ENCODE measurements at regions not wholly inside any gene's neighbourhood (a gene's known extent, or its start where the extent isn't known, plus 50 kb on each side); places are given as distances from the start of the nearest gene placed in this dataset.

- Histone ChIP-seq H3K36me3 (replicated peaks in 1 of 2; ENCODE audit: control insufficient read depth in 1 of 2, insufficient read depth in 2 of 2, low read length in 1 of 2) (no peaks in the 10 kb centered on the region), H3K4me1 (ENCODE audit: control insufficient read depth in 1 of 2, insufficient read depth in 2 of 2, low read depth in 1 of 2, low read length in 1 of 2) (no peaks in the 10 kb centered on the region), H4K20me1 (ENCODE audit: insufficient read depth) (no peaks in the 10 kb centered on the region), H3K79me2 (ENCODE audit: insufficient read depth) (no peaks in the 10 kb centered on the region), H3K27ac (ENCODE audit: low read depth in 2 of 2, low read length in 1 of 2) (no peak overlapping the region), H3K4me3 (ENCODE audit: low read depth in 2 of 2, low read length in 1 of 2) (no peak overlapping the region), H3K27me3 (ENCODE audit: insufficient read depth) (0 out of 2 replicates have a peak, but pooled peaks cover 4% of the 10 kb centered on the region), H3K9me2 (no peaks in the 10 kb centered on the region), H3K9ac (no peak overlapping the region), H2AFZ (ENCODE audit: low read depth) (no peak overlapping the region), H3F3A (replicated peaks; ENCODE audit: insufficient read depth) (no peaks in the 10 kb centered on the region), H3K4me2 (no peak overlapping the region), H3K9me3 (no peaks in the 10 kb centered on the region)
- TF ChIP-seq FOXJ3 (CRISPR knock-in tag; IDR thresholded peaks at IDR 0.05) (no peak), TCF12 (IDR thresholded peaks at IDR 0.05) (no peak), FOSL2 (IDR thresholded peaks at IDR 0.05; ENCODE audit: borderline replicate concordance, low read depth) (no peak), NRF1 (IDR thresholded peaks at IDR 0.05; ENCODE audit: low read depth, low read length) (no peak), IRF3 (IDR thresholded peaks at IDR 0.05; ENCODE audit: low read depth, low read length) (no peak), RFX5 (IDR thresholded peaks at IDR 0.05; ENCODE audit: low read length) (no peak), CTCF (IDR thresholded peaks at IDR 0.05) (no peak), GATA2 (CRISPR knock-in tag; IDR thresholded peaks at IDR 0.05) (no peak), TEAD4 (IDR thresholded peaks at IDR 0.05; ENCODE audit: borderline replicate concordance, insufficient read depth) (no peak), MAX (IDR thresholded peaks at IDR 0.05; ENCODE audit: low read depth) (no peak), SMC3 (IDR thresholded peaks at IDR 0.05; ENCODE audit: low read depth, low read length) (no peak)
- no peak for DNase-seq
- 0% methylated on average over 3 of the region's 3 CpGs for WGBS (ENCODE audit: low lambda C conversion rate)
- POLR2A ChIA-PET, result no interaction called here
- CTCF ChIA-PET, result no interaction called here
These were observed 689.4 kb downstream of the NOVA1 start for GRCh38 chr14:25908277-25909044.

GRCh38 chr14:25904446-25904845 lies 693.4 kb downstream of the NOVA1 start:
- no peak for DNase-seq
- WGBS (ENCODE audit: low lambda C conversion rate), result 0% methylated on average over 3 of the region's 3 CpGs
- Histone ChIP-seq H3K36me3 (replicated peaks in 1 of 2; ENCODE audit: control insufficient read depth in 1 of 2, insufficient read depth in 2 of 2, low read length in 1 of 2) (no peaks in the 10 kb centered on the region), H3K9me3 (no peaks in the 10 kb centered on the region), H3K27me3 (ENCODE audit: insufficient read depth) (no peaks in the 10 kb centered on the region), H4K20me1 (ENCODE audit: insufficient read depth) (no peaks in the 10 kb centered on the region), H3F3A (replicated peaks; ENCODE audit: insufficient read depth) (no peaks in the 10 kb centered on the region), H3K9me2 (no peaks in the 10 kb centered on the region), H3K4me1 (ENCODE audit: control insufficient read depth in 1 of 2, insufficient read depth in 2 of 2, low read depth in 1 of 2, low read length in 1 of 2) (no peaks in the 10 kb centered on the region), H3K27ac (ENCODE audit: low read depth in 2 of 2, low read length in 1 of 2) (no peak overlapping the region), H3K4me3 (ENCODE audit: low read depth in 2 of 2, low read length in 1 of 2) (no peak overlapping the region), H3K79me2 (ENCODE audit: insufficient read depth) (no peaks in the 10 kb centered on the region), H3K9ac (no peak overlapping the region), H3K4me2 (no peak overlapping the region), H2AFZ (ENCODE audit: low read depth) (no peak overlapping the region)
- ChIA-PET CTCF (no interaction called here), POLR2A (no interaction called here)
- TF ChIP-seq EZH2phosphoT487 (IDR thresholded peaks at IDR 0.05; ENCODE audit: borderline replicate concordance, low read depth) (no peak), SMC3 (IDR thresholded peaks at IDR 0.05; ENCODE audit: low read depth, low read length) (no peak), REST (IDR thresholded peaks at IDR 0.05; ENCODE audit: low read depth, low read length) (no peak), PBX3 (IDR thresholded peaks at IDR 0.05) (no peak), NFIC (IDR thresholded peaks at IDR 0.05; ENCODE audit: borderline replicate concordance) (no peak), RAD21 (IDR thresholded peaks at IDR 0.05; ENCODE audit: low read length) (no peak), ELF1 (IDR thresholded peaks at IDR 0.05) (no peak), USF2 (IDR thresholded peaks at IDR 0.05; ENCODE audit: borderline replicate concordance, low read depth, low read length) (no peak), FOSL2 (IDR thresholded peaks at IDR 0.05; ENCODE audit: borderline replicate concordance, low read depth) (no peak), JUND (IDR thresholded peaks at IDR 0.05) (no peak)

Measured in SK-N-SH (cell line).